T-helper 2 cell treated with Interferon-gamma antibody and Interleukin-4, amounts not matched to agents 100 ng/mL and 5 ng/mL, for 36 hours (primary cell): ENCODE measurements at regions not wholly inside any gene's neighbourhood (a gene's known extent, or its start where the extent isn't known, plus 50 kb on each side); places are given as distances from the start of the nearest gene placed in this dataset.
"Not testable (repeated sequence)": the region's sequence is repeated elsewhere in the genome, so short reads cannot be mapped to it uniquely, and the experiment has no call there.

Experiments used
- intact Hi-C: fragments of 100-400 bp; cut with micrococcal nuclease; formaldehyde crosslinking; loops from one replicate; pipeline ENCODE4 v1.15.1; 2023

- intact Hi-C loops: no loop called here
These were observed 530.8 kb downstream of the GRXCR1 start for GRCh38 chr4:43423276-43423675.

- intact Hi-C loops: no loop called here
These were observed 532.7 kb downstream of the GRXCR1 start for GRCh38 chr4:43425206-43425605.

- intact Hi-C loops: no loop called here
These were observed 542.8 kb downstream of the GRXCR1 start for GRCh38 chr4:43435291-43435690.

- intact Hi-C loops: loop anchor here (5.0 kb wide), 1 partner anchor 1174 kb away; no protein-coding TSS in a partner anchor
These were observed 560.4 kb downstream of the GRXCR1 start for GRCh38 chr4:43452948-43453347.

- intact Hi-C loops: no loop called here
These were observed 563.9 kb downstream of the GRXCR1 start for GRCh38 chr4:43456383-43456782.

- intact Hi-C loops: no loop called here
These were observed 565.4 kb downstream of the GRXCR1 start for GRCh38 chr4:43457866-43458265.

- intact Hi-C loops: no loop called here
These were observed 565.8 kb downstream of the GRXCR1 start for GRCh38 chr4:43458293-43458692.

- intact Hi-C loops: no loop called here
These were observed 579.4 kb downstream of the GRXCR1 start for GRCh38 chr4:43471950-43472349.

GRCh38 chr4:43481526-43481925 is 589.0 kb downstream of the GRXCR1 start:
- intact Hi-C loops: no loop called here

GRCh38 chr4:43485196-43485595 is 592.7 kb downstream of the GRXCR1 start:
- intact Hi-C loops: no loop called here

- intact Hi-C loops: no loop called here
These were observed 603.7 kb downstream of the GRXCR1 start for GRCh38 chr4:43496188-43496587.

- intact Hi-C loops: no loop called here
These were observed 604.1 kb downstream of the GRXCR1 start for GRCh38 chr4:43496602-43497001.

GRCh38 chr4:43505823-43506222 is 613.3 kb downstream of the GRXCR1 start:
- intact Hi-C loops: not testable (repeated sequence)

- intact Hi-C loops: no loop called here
These were observed 619.7 kb downstream of the GRXCR1 start for GRCh38 chr4:43512253-43512652.

GRCh38 chr4:43525646-43526045 is 633.1 kb downstream of the GRXCR1 start:
- intact Hi-C loops: no loop called here

- intact Hi-C loops: no loop called here
These were observed 655.0 kb downstream of the GRXCR1 start for GRCh38 chr4:43547561-43547960.

- intact Hi-C loops: no loop called here
These were observed 658.6 kb downstream of the GRXCR1 start for GRCh38 chr4:43550981-43551627.

- intact Hi-C loops: no loop called here
These were observed 663.7 kb downstream of the GRXCR1 start for GRCh38 chr4:43556262-43556661.

GRCh38 chr4:43560047-43560446 is 667.5 kb downstream of the GRXCR1 start:
- intact Hi-C loops: no loop called here

- intact Hi-C loops: no loop called here
These were observed 671.6 kb downstream of the GRXCR1 start for GRCh38 chr4:43564107-43564506.

- intact Hi-C loops: no loop called here
These were observed 672.1 kb downstream of the GRXCR1 start for GRCh38 chr4:43564591-43564990.

- intact Hi-C loops: no loop called here
These were observed 675.1 kb downstream of the GRXCR1 start for GRCh38 chr4:43567644-43568043.

- intact Hi-C loops: no loop called here
These were observed 694.3 kb downstream of the GRXCR1 start for GRCh38 chr4:43586813-43587212.

- intact Hi-C loops: no loop called here
These were observed 695.2 kb downstream of the GRXCR1 start for GRCh38 chr4:43587758-43588157.
